ENCODE measurements at regions not wholly inside any gene's neighbourhood (a gene's known extent, or its start where the extent isn't known, plus 50 kb on each side); places are given as distances from the start of the nearest gene placed in this dataset.
A peak's percentile ranks its signal among the peaks of the same experiment; 100 is the strongest.

- DNase-seq, result no peak
Measured at GRCh38 chrX:43525901-43526610, 130.0 kb upstream of the MAOA start.

DNA sequence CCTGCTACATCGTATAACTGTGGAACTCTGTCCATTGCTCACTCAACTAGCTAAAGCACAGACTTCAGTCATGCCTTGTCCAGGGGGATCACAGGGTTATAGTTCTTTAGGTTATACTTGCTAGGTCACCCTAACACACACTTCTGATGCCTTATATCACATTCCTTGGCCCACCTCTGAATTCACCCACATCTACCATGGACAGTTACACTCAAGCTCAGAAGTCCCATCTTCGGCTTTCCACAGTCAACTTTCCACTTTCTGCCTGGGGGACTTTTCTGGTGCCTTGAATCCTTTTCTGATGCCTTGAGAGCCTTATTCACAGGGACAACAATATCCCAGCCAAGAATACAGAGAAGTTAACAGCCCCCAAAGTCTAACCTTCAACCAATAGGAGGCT, 129.2 kb upstream of the MAOA start:
- DNase-seq, result no peak

DNA sequence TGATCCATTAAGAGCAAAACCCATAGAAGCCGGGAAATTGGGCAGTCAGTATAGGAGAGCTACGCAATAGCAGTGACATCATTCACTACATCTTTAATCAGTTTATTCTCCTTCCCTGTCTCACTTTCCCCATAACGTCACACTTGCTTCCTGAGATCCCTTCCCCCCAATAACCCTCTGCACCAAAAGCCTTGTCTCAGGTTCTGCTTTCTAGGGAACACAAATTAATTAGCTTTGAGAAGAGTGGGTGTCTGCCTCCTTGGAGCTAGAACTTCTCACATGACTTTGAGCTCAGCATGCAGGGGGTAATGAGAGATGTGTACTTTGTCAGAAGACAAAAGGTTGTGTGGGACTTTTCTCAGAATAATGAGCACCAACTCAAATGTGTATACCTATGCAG, 128.3 kb upstream of the MAOA start:
- DNase-seq, result no peak

GRCh38 chrX:43530837-43531236, 125.3 kb upstream of the MAOA start:
- no peak for DNase-seq

- DNase-seq, result no peak
Measured at GRCh38 chrX:43540318-43540717, 115.8 kb upstream of the MAOA start.

- no peak for DNase-seq
Measured at GRCh38 chrX:43551590-43551989, 104.5 kb upstream of the MAOA start.

DNA sequence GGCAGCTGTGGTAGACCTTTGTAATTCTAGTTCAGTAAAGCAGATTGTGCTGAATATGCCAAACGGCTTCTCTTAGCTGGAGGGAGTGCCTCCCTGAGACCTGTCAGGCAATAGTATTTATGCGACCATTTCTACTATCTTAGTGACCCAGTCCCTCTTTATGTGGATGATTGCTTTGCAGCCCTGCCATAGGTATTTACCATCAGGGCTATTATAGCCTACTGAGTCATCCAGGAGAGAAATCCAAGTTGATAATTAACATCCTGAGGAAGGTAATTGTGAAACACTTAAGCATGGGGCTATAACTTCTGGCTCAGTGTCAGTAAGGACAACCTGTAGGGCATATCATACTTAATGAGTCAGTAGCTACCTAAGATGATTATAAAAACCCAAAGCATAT, 103.9 kb upstream of the MAOA start:
- DNase-seq, result no peak

GRCh38 chrX:43552703-43553102, 103.4 kb upstream of the MAOA start:
- DNase-seq, result no peak

GRCh38 chrX:43553257-43553656, 102.8 kb upstream of the MAOA start:
- DNase-seq, result no peak

DNA sequence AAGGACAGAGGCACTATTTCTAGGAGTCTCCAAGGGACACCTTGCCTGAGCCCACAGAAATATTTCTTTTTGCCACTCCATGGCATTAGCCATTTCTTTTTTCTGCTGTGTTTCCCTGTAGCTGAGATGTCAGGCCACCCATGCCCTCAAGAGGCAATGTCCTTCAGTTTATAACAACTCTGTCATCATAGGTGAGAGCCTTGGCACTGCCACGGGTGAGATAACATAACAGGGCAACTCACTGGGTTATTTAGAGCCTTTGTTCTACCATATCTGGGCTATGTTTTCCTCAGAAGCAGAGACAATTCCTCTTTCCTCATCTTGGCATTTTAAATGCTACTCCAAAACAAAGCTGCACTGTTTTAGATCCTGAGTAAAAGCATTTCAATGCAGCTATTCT, 99.9 kb upstream of the MAOA start:
- DNase-seq, result no peak

DNA sequence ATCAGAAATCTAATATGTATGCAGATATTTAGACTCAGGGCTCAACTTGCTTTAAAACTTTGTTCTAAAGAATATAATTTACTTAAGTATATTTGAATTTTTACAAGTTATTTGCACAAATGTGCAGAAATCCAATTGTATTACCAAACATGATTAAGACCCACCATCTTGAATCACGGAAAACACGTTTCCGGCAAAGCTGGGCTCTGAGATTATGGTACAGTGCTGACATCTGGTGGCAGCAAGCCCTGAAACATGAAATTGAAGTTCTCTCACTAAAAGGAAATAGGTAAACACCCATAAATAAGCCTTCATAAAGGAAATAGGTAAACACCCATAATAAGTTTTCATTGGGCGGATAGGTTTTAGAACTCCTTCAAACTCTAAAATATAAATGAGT, 98.3 kb upstream of the MAOA start:
- DNase-seq, result peak; percentile 49

DNA sequence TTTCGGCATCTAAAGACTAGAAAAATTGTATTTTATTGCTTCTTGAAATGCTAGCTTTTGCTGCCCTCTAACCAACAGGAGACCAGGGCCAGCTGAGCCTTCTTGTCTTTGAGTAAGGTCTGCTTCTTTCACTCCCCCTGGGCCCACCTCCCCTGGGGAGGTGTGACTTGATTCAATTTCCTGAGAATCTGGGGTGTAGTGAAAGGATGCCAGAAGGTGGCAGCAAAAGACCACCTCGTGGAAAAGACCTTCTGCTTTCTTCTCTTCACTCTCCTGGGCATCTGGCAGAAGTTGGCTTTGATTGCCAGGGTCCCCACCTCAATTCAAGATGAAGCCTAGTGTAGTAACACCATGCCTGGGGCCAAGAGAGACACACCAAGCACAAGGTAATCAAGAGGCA, 96.5 kb upstream of the MAOA start:
- DNase-seq, result no peak

- DNase-seq, result peak; percentile 16
Measured at GRCh38 chrX:43560247-43560946, 95.7 kb upstream of the MAOA start.

- no peak for DNase-seq
Measured at GRCh38 chrX:43562372-43562771, 93.7 kb upstream of the MAOA start.

DNA sequence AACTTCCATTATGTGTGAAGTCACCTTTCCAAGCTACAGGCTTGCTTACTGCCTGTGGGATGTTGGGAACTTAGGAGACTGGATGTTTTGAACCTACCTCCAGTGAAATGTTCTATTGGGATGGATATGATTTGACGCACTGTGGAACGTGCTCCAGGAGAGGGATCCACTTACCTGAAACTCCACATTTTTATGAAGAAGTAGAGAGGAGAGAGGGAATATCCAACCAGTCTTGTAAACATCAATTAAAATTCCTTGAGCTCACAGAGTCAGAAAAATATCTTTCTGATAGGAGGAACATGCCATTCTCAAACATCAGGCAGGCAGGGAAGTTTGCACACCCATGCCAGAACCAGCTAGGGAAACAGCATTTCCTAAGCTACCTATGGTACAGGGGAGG, 91.1 kb upstream of the MAOA start:
- no peak for DNase-seq

GRCh38 chrX:43566170-43566569, 89.9 kb upstream of the MAOA start:
- no peak for DNase-seq

GRCh38 chrX:43573441-43574015, 82.6 kb upstream of the MAOA start:
- no peak for DNase-seq

DNA sequence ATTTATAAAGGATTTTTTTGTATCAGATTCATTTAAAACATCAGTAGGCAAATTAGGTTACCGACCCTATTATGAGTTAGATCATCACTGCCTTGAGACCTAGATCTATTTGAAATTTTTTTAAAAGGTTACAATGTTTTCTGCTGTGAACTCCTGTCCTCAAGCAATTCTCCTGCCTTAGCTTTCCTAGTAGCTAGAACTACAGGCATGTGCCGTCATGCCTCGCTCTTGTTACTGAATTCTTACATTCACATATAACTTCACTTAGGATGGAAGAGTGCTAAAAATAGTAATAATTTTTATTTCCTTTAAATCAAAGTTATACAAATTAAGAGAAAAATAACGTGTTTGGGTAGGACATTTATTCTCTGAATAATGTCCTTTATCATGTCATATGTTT, 75.5 kb upstream of the MAOA start:
- DNase-seq, result no peak

GRCh38 chrX:43581167-43581566, 74.9 kb upstream of the MAOA start:
- DNase-seq, result no peak

- DNase-seq, result no peak
Measured at GRCh38 chrX:43581888-43582539, 74.1 kb upstream of the MAOA start.

DNA sequence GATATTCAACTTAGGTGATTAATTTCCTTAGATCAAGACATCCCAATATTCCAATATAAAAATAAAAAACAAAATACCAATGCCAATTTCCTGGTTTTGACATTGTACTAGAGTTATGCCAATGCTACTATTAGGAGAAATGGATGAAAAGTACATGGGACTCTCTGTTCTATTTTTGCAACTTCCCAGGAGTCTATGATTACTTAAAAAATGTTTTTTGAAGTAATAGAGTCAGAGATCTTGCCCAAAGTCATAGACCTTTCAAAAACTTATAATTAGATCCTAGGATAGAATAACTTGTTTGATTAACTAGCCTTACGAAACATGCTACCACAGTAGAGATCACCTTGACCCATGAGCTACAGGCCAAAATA, 73.6 kb upstream of the MAOA start:
- no peak for DNase-seq

- no peak for DNase-seq
Measured at GRCh38 chrX:43585922-43586321, 70.2 kb upstream of the MAOA start.

GRCh38 chrX:43586830-43587229, 69.3 kb upstream of the MAOA start:
- DNase-seq, result no peak

DNA sequence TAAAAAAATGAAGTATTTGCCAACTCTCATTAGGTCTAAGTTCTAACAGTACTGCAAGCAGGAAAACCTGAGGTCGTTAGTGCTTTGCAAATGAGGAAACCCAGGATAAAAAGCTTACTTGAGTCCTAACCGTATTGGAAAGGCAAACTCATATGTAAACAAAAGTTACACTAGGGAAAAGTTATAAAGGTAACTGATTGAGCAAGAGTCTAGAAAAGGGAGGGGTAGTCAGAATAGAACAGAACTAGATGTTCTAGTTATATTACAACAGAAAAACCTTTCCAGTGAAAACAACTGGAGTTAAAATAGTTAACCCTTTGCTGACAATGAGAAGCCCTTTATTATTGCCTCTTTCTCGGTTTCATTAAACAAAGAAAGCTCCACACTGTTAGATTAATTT, 66.4 kb upstream of the MAOA start:
- no peak for DNase-seq
